RWPE1 (cell line): ENCODE measurements at regions not wholly inside any gene's neighbourhood (a gene's known extent, or its start where the extent isn't known, plus 50 kb on each side); places are given as distances from the start of the nearest gene placed in this dataset.
"Not testable (repeated sequence)": the region's sequence is repeated elsewhere in the genome, so short reads cannot be mapped to it uniquely, and the experiment has no call there.

Source experiments
- CTCF ChIA-PET: fragments of 350-600 bp; sonication (Branson Sonifier 250); formaldehyde crosslinking; extraction: SDS; loops from one replicate; lab custom pipeline; 2021; lab: Yijun Ruan, JAX
- POLR2A ChIA-PET: fragments of 400-600 bp; formaldehyde crosslinking; extraction: SDS; loops from one replicate; lab custom pipeline; 2020; ENCODE audit warnings: antibody characterized with exemption; ENCODE audit not compliant: low non-redundant PET; lab: Yijun Ruan, JAX
- DNase-seq: peaks from one replicate; pipeline ENCODE4 v3.0.0; 2012; ENCODE audit warnings: low spot score
- H3K27ac ChIP-seq: fragments of 450-650 bp; 2 replicates; pipeline ENCODE4 v1.5.1; 2017
- CTCF ChIP-seq: fragments of 450-650 bp; conservative IDR thresholded peaks from 2 replicates; pipeline ENCODE4 v1.5.1; 2017; ENCODE audit warnings: low read depth, mild to moderate bottlenecking

DNA sequence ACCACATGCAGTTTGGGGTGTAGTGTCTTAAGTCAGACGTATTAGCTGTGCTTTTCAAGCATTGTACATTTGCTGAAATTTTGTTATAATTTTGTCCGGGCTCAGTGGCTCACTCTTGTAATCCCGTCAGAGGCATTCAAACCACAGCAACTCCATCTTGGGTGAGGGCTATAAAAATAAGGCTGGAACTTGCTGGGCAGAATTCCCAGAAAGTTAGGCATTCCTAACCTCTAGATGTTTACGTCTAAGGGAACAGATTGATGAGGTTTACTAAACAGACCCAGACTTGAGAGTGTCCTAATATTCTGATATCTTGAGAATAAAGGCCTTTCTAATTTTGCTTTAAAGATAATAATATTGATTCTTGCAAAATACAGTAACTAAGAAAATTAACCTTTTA is 957.8 kb downstream of the NXPH1 start:
- CTCF ChIA-PET: no interaction called here
- H3K27ac ChIP-seq: no peak overlapping the region
- POLR2A ChIA-PET: no interaction called here
- no peak for DNase-seq
- no peak for TF ChIP-seq CTCF

GRCh38 chr7:9391984-9392383 is 958.6 kb downstream of the NXPH1 start:
- DNase-seq: no peak
- POLR2A ChIA-PET: no interaction called here
- no peak overlapping the region for H3K27ac ChIP-seq
- CTCF ChIA-PET: no interaction called here
- TF ChIP-seq CTCF: no peak

- POLR2A ChIA-PET, CTCF ChIA-PET, DNase-seq, H3K27ac ChIP-seq: not testable (repeated sequence)
Observed at GRCh38 chr7:9404386-9404785, 971.0 kb downstream of the NXPH1 start.

GRCh38 chr7:9407816-9408215 is 974.4 kb downstream of the NXPH1 start:
- DNase-seq: peak; percentile 4
- ChIA-PET CTCF (interaction anchor here (0.6 kb wide), 1 partner anchor 278 kb away, joined by 3 read pairs; no protein-coding TSS in a partner anchor), POLR2A (no interaction called here)
- no peak overlapping the region for H3K27ac ChIP-seq
- TF ChIP-seq CTCF: no peak

DNA sequence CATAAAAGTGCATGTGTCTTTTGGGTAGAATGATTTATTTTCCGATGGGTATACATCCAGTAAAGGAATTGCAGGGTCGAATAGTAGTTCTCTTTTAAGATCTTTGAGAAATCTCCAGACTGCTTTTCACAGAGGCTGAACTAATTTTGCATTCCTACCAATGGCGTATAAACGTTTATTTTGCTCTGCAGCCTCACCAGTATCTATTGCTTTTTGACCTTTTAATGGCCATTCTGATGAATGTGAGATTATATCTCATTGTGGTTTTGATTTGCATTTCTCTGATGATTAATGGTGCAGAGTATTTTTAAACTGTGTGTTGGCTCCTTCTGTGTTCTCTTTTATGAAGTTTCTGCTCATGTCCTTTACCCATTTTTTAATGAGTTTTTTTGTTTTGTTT is 1020.1 kb downstream of the NXPH1 start:
- ChIA-PET POLR2A (no interaction called here), CTCF (no interaction called here)
- no peak for DNase-seq
- no peak for TF ChIP-seq CTCF
- H3K27ac ChIP-seq: no peak overlapping the region

DNA sequence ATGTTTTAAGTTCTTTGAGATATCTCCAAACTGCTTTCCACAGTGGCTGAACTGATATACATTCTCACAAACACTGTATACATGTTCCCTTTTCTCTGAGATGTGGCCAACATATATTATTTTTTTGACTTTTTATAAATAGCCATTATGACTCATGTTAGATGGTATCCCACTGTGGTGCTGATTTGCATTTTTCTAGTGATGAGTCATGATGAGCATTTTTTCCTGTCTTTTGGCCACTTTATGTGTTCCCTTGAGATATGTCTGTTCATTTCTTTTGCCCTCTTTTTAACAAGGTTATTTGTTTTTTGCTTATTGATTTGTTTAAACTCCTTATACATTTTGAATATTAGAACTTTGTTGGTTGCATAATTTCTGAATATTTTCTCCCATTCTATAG is 1055.1 kb downstream of the NXPH1 start:
- H3K27ac ChIP-seq: no peak overlapping the region
- DNase-seq: peak; percentile 8
- CTCF ChIA-PET: no interaction called here
- no peak for TF ChIP-seq CTCF
- POLR2A ChIA-PET: no interaction called here

DNA sequence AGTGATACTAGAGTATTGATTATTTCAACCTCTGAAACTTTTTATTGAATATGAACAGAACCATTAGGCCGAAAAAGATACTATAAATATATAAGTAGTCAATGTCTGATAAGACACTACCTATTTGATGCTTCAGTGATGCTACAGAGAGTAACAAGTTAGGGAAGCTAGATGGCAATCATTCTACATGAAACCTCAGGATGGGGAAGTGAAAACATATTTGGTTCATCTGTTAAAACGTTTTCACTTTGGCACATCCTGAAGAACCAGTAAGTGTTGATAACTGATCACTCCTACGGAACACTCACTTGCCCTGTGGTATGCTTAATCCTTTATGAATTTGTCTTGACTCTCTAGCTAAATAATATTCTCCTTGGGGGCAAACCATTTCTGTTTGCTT is 1064.9 kb downstream of the NXPH1 start:
- no peak for DNase-seq
- ChIA-PET POLR2A (no interaction called here), CTCF (no interaction called here)
- no peak overlapping the region for H3K27ac ChIP-seq
- TF ChIP-seq CTCF: no peak
